Left renal pelvis (tissue), 4 donors: ENCODE measurements at regions not wholly inside any gene's neighbourhood (a gene's known extent, or its start where the extent isn't known, plus 50 kb on each side); places are given as distances from the start of the nearest gene placed in this dataset.
"Not testable (repeated sequence)": the region's sequence is repeated elsewhere in the genome, so short reads cannot be mapped to it uniquely, and the experiment has no call there.

ENCODE experiments used
- DNase-seq, 4 donors: peaks; one replicate each; pipeline ENCODE4 v3.0.0-alpha.2; 2013; ENCODE audit warnings: low read depth in 4 of 4, low spot score in 3 of 4

- DNase-seq: not testable (repeated sequence)
Measured at GRCh38 chrY:3319988-3320387, 258.9 kb upstream of the TGIF2LY start.

- not testable (repeated sequence) for DNase-seq
Measured at GRCh38 chrY:3367535-3367934, 211.3 kb upstream of the TGIF2LY start.

- not testable (repeated sequence) for DNase-seq
Measured at GRCh38 chrY:3368459-3368858, 210.4 kb upstream of the TGIF2LY start.

- not testable (repeated sequence) for DNase-seq
Measured at GRCh38 chrY:3391508-3391907, 187.4 kb upstream of the TGIF2LY start.

- DNase-seq: not testable (repeated sequence)
Measured at GRCh38 chrY:3404241-3404640, 174.6 kb upstream of the TGIF2LY start.

GRCh38 chrY:3405585-3405984 lies 173.3 kb upstream of the TGIF2LY start:
- DNase-seq: peak in 1 of 4 donors; percentile 0

GRCh38 chrY:3406896-3407452 lies 171.9 kb upstream of the TGIF2LY start:
- not testable (repeated sequence) for DNase-seq

GRCh38 chrY:3410322-3410892 lies 168.5 kb upstream of the TGIF2LY start:
- DNase-seq: not testable (repeated sequence)
